ENCODE measurements at regions not wholly inside any gene's neighbourhood (a gene's known extent, or its start where the extent isn't known, plus 50 kb on each side); places are given as distances from the start of the nearest gene placed in this dataset.

DNA sequence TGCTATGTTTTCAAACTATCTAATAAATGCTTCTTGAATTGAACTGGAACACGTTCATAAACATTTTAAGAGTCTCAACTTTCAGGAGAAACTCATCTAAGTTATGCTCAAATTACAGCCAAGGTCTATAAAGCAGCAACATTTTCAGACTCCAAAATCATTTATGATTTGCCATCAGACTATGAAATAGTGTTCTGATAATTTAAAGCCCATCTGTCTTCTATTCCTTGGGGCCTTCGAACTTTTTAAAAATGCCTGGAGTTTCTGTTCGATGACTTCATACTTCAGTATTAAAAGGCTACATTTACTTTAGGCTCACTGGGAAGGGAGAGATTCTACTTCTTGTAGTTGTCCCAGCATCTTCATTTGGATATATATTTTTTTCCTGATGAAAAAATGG lies 73.6 kb upstream of the NXPH2 start:
- TF ChIP-seq POLR2AphosphoS5 (IDR thresholded peaks at IDR 0.05; ENCODE audit: control insufficient read depth, insufficient read depth, low read depth, low read length) (no peak), ZBTB26 (CRISPR knock-in tag; IDR thresholded peaks at IDR 0.05) (no peak)
- TF ChIP-seq, protein P1, sequence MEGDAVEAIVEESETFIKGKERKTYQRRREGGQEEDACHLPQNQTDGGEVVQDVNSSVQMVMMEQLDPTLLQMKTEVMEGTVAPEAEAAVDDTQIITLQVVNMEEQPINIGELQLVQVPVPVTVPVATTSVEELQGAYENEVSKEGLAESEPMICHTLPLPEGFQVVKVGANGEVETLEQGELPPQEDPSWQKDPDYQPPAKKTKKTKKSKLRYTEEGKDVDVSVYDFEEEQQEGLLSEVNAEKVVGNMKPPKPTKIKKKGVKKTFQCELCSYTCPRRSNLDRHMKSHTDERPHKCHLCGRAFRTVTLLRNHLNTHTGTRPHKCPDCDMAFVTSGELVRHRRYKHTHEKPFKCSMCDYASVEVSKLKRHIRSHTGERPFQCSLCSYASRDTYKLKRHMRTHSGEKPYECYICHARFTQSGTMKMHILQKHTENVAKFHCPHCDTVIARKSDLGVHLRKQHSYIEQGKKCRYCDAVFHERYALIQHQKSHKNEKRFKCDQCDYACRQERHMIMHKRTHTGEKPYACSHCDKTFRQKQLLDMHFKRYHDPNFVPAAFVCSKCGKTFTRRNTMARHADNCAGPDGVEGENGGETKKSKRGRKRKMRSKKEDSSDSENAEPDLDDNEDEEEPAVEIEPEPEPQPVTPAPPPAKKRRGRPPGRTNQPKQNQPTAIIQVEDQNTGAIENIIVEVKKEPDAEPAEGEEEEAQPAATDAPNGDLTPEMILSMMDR (IDR thresholded peaks at IDR 0.05 in 2 of 3, conservative IDR thresholded peaks at IDR 0.05 in 1 of 3; ENCODE audit: insufficient read depth in 2 of 3, low read depth in 1 of 3, low read length in 3 of 3): no peak
